Transverse colon (tissue), 4 donors: ENCODE measurements at regions not wholly inside any gene's neighbourhood (a gene's known extent, or its start where the extent isn't known, plus 50 kb on each side); places are given as distances from the start of the nearest gene placed in this dataset.
"Not testable (repeated sequence)": the region's sequence is repeated elsewhere in the genome, so short reads cannot be mapped to it uniquely, and the experiment has no call there.

Experiments
- DNase-seq: peaks from one replicate; pipeline ENCODE4 v3.0.0-alpha.2; 2019
- H3K27ac ChIP-seq, 4 donors: fragments of 200-600 bp; sonication (generic); 2 replicates each; pipeline ENCODE4 v1.5.1; 2016 to 2018; ENCODE audit warnings: inconsistent platforms in 4 of 4
- H3K27me3 ChIP-seq: fragments of 200-600 bp; sonication (generic); 2 replicates; pipeline ENCODE4 v1.5.1; 2017; ENCODE audit warnings: inconsistent platforms
- H3K36me3 ChIP-seq, 4 donors: fragments of 200-600 bp; sonication (generic); 2 replicates each; pipeline ENCODE4 v1.5.1; 2017 to 2019; ENCODE audit warnings: inconsistent platforms in 4 of 4
- H3K4me1 ChIP-seq, 4 donors: fragments of 200-600 bp; sonication (generic); 2 replicates each; pipeline ENCODE4 v1.5.1; 2017 to 2020; ENCODE audit warnings: inconsistent platforms in 4 of 4
- H3K4me3 ChIP-seq, 4 donors: fragments of 200-600 bp; sonication (generic); 1 replicate in 1 of 4; 2 replicates in 3 of 4; pipeline versions ENCODE4 v1.5.1 to v1.6.1; 2017 to 2019; ENCODE audit warnings: inconsistent platforms in 4 of 4
- H3K9me3 ChIP-seq, 2 donors: fragments of 200-600 bp; sonication (generic); 2 replicates each; pipeline ENCODE4 v1.5.1; 2017 to 2019; ENCODE audit warnings: inconsistent platforms in 2 of 2
- CTCF ChIP-seq, 5 experiments: fragments of 200-600 bp in 3 of 5; fragments of 450-650 bp in 2 of 5; sonication (generic) in 3 of 5; IDR thresholded peaks; 1 replicate in 2 of 5; 2 replicates in 3 of 5; pipeline ENCODE4 v1.5.1; 2016 to 2017; ENCODE audit warnings: antibody characterized with exemption in 5 of 5, inconsistent platforms in 3 of 5, mild to moderate bottlenecking in 2 of 5, moderate library complexity in 1 of 5
- EP300 ChIP-seq: sonication (generic); formaldehyde crosslinking; IDR thresholded peaks from one replicate; pipeline ENCODE4 v1.6.1; 2017; ENCODE audit warnings: antibody characterized with exemption, low read depth
- POLR2A ChIP-seq: fragments of 450-650 bp; IDR thresholded peaks from one replicate; pipeline ENCODE4 v1.6.1; 2016; ENCODE audit warnings: antibody characterized with exemption, mild to moderate bottlenecking, moderate library complexity
- POLR2AphosphoS5 ChIP-seq, 3 donors: sonication (generic); formaldehyde crosslinking; IDR thresholded peaks; one replicate each; pipeline ENCODE4 v1.6.1; 2016; ENCODE audit warnings: antibody characterized with exemption in 3 of 3
- WGBS, 2 donors: methylation state at CpG; one replicate each; pipeline ENCODE4 v1.1.5; 2018; ENCODE audit warnings: low coverage in 1 of 2; 5-methylcytosine and 5-hydroxymethylcytosine counted together
- in situ Hi-C, 4 donors: fragments of 200-750 bp; cut with MboI; loops; one replicate each; pipeline versions ENCODE4 v1.15.0 to v1.15.1; 2017; ENCODE audit warnings: low sequenced_read_pairs in 3 of 4, low pct_ligation_motif_present in 1 of 4, low pct_unique_long_range_greater_than_20kb in 1 of 4
- intact Hi-C: fragments of 100-400 bp; cut with DNase I; formaldehyde crosslinking; loops from one replicate; pipeline ENCODE4 v1.15.1; 2023; ENCODE audit warnings: low total_unique reads

- Histone ChIP-seq H3K9me3 (no peaks in the 10 kb centered on the region), H3K27ac (no peak overlapping the region), H3K36me3 (no peaks in the 10 kb centered on the region), H3K4me1 (no peaks in the 10 kb centered on the region), H3K4me3 (no peak overlapping the region), H3K27me3 (no peaks in the 10 kb centered on the region)
- WGBS, 2 donors: 43 to 72% methylated on average over 2 to 3 of the region's 3 CpGs
- in situ Hi-C loops (no loop called here), intact Hi-C loops (loop anchor here (10.0 kb wide), 1 partner anchor 970 kb away; no protein-coding TSS in a partner anchor)
- no peak for DNase-seq
- TF ChIP-seq POLR2AphosphoS5 (IDR thresholded peaks at IDR 0.05) (no peak), EP300 (no peak), POLR2A (no peak), CTCF (IDR thresholded peaks at IDR 0.05) (no peak)
These were observed 427.4 kb downstream of the SH2D4B start for GRCh38 chr10:80964955-80965614.

- in situ Hi-C loops: no loop called here
- intact Hi-C loops: loop anchor here (10.0 kb wide), 1 partner anchor 972 kb away; no protein-coding TSS in a partner anchor
- Histone ChIP-seq H3K36me3 (no peaks in the 10 kb centered on the region), H3K4me1 (no peaks in the 10 kb centered on the region), H3K9me3 (no peaks in the 10 kb centered on the region), H3K4me3 (no peak overlapping the region), H3K27ac (no peak overlapping the region), H3K27me3 (no peaks in the 10 kb centered on the region)
- DNase-seq: no peak
- WGBS, 2 donors: 50 to 53% methylated on average over 3 of the region's 3 CpGs
- TF ChIP-seq CTCF (IDR thresholded peaks at IDR 0.05) (no peak), POLR2A (no peak), EP300 (no peak), POLR2AphosphoS5 (IDR thresholded peaks at IDR 0.05) (no peak)
These were observed 428.8 kb downstream of the SH2D4B start for GRCh38 chr10:80966326-80966986.

GRCh38 chr10:80967357-80967756, 429.7 kb downstream of the SH2D4B start:
- 81 to 89% methylated on average over 4 of the region's 4 CpGs for WGBS, 2 donors
- intact Hi-C loops: loop anchor here (10.0 kb wide), 1 partner anchor 973 kb away; no protein-coding TSS in a partner anchor
- H3K36me3 ChIP-seq, H3K27me3 ChIP-seq, H3K9me3 ChIP-seq, H3K4me1 ChIP-seq, H3K4me3 ChIP-seq, H3K27ac ChIP-seq, in situ Hi-C loops, DNase-seq: not testable (repeated sequence)

GRCh38 chr10:80968903-80969302, 431.2 kb downstream of the SH2D4B start:
- TF ChIP-seq POLR2AphosphoS5 (IDR thresholded peaks at IDR 0.05) (no peak), EP300 (no peak), POLR2A (no peak), CTCF (IDR thresholded peaks at IDR 0.05) (no peak)
- intact Hi-C loops: loop anchor here (10.0 kb wide), 1 partner anchor 974 kb away; no protein-coding TSS in a partner anchor

More at GRCh38 chr10:80968903-80969302, 431.2 kb downstream of the SH2D4B start:
- H3K4me3 ChIP-seq: no peak overlapping the region
- H3K27ac ChIP-seq: no peak overlapping the region
- H3K36me3 ChIP-seq: no peaks in the 10 kb centered on the region
- H3K4me1 ChIP-seq: no peaks in the 10 kb centered on the region
- no peaks in the 10 kb centered on the region for H3K9me3 ChIP-seq
- DNase-seq: no peak
- in situ Hi-C loops: no loop called here
- H3K27me3 ChIP-seq: no peaks in the 10 kb centered on the region
